ENCODE measurements at regions not wholly inside any gene's neighbourhood (a gene's known extent, or its start where the extent isn't known, plus 50 kb on each side); places are given as distances from the start of the nearest gene placed in this dataset.

DNA sequence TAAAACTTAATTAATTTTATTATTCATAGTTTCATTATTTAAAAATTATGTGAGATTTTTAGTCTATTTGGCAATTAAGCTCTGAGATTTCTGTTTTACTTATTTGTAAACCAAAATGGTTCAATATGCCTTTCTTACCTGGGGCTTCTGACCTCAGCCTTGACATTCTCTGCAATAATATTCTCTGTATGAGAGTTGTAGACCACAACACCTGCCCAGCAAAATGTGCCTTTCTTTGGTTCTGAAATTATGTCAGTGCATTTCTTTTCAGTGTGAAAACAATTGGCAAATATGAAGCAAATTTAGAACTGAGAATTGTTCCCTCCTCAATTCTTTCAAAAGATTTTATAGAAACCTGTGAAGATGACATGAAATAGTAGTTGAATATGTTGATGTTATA is 426.4 kb upstream of the FZD8 start:
- no peak overlapping the region for H3K4me3 Mint-ChIP-seq
- no peak for ATAC-seq (replicated peaks)

GRCh38 chr10:36067748-36068147 is 425.7 kb upstream of the FZD8 start:
- Mint-ChIP-seq H3K36me3 (ENCODE audit: low read depth) (no peaks in the 10 kb centered on the region), H3K27me3 (no peaks in the 10 kb centered on the region), H3K4me3 (no peak overlapping the region), H3K9me3 (peaks cover 10% of the 10 kb centered on the region), H3K4me1 (no peaks in the 10 kb centered on the region), H3K27ac (no peak overlapping the region)
- no peak for ATAC-seq (replicated peaks)

More for the DNA sequence above, 426.4 kb upstream of the FZD8 start:
- Mint-ChIP-seq H3K27ac (no peak overlapping the region), H3K4me1 (no peaks in the 10 kb centered on the region), H3K27me3 (no peaks in the 10 kb centered on the region), H3K36me3 (ENCODE audit: low read depth) (no peaks in the 10 kb centered on the region), H3K9me3 (peaks cover 10% of the 10 kb centered on the region)

GRCh38 chr10:36066850-36067249 is 424.8 kb upstream of the FZD8 start:
- Mint-ChIP-seq H3K27me3 (no peaks in the 10 kb centered on the region), H3K9me3 (peaks cover 10% of the 10 kb centered on the region), H3K27ac (no peak overlapping the region), H3K36me3 (ENCODE audit: low read depth) (no peaks in the 10 kb centered on the region), H3K4me3 (no peak overlapping the region), H3K4me1 (no peaks in the 10 kb centered on the region)
- no peak for ATAC-seq (replicated peaks)

DNA sequence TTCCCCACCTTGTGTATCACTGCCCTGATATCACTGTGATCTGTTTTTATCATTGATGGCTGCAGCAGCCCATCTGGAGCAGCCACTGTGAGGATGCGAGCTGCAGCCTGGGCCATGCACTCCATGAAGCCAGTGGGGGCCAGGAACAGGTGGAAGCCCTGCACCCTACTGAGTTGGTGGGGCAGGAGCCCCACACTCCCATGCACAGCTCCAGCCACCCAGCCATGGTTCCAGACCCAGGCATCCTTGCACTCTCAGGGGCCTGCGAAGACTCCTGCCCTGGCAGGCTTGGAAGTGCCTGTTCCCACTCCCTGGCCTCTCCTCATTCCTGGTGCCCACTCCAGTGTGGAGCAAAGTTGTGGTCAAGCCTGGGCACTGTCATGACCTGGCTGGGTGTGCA is 424.0 kb upstream of the FZD8 start:
- Mint-ChIP-seq H3K27ac (no peak overlapping the region), H3K4me1 (no peaks in the 10 kb centered on the region), H3K4me3 (no peak overlapping the region), H3K27me3 (no peaks in the 10 kb centered on the region), H3K36me3 (ENCODE audit: low read depth) (no peaks in the 10 kb centered on the region), H3K9me3 (peaks cover 10% of the 10 kb centered on the region)
- no peak for ATAC-seq (replicated peaks)

DNA sequence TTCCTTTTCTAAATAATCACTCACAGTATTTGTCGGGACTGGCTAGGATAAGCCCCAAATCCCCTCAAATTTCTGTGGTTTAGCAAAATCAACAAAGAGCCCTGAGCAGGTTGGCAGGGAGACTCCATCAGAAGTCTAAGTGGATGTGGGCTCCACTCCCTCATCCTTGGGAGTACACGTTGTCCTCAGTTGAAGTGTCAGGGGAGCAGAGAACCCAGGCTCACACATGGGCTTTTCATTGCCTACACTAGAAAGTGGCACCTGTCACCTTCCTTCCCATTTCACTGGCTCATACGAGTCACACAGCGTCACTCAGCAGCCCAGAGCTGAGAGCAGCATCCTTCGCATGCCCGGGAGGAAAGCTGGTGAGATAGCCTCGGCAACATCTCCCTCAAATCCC is 421.3 kb upstream of the FZD8 start:
- H3K27me3 Mint-ChIP-seq: no peaks in the 10 kb centered on the region
- H3K4me3 Mint-ChIP-seq: no peak overlapping the region
- H3K36me3 Mint-ChIP-seq (ENCODE audit: low read depth): no peaks in the 10 kb centered on the region
- peaks cover 18% of the 10 kb centered on the region for H3K9me3 Mint-ChIP-seq
- no peaks in the 10 kb centered on the region for H3K4me1 Mint-ChIP-seq
- ATAC-seq (replicated peaks): no peak
- H3K27ac Mint-ChIP-seq: no peak overlapping the region

GRCh38 chr10:36057731-36058130 is 415.6 kb upstream of the FZD8 start:
- H3K4me3 Mint-ChIP-seq: no peak overlapping the region
- no peaks in the 10 kb centered on the region for H3K4me1 Mint-ChIP-seq
- no peak for ATAC-seq (replicated peaks)
- peaks cover 8% of the 10 kb centered on the region for H3K9me3 Mint-ChIP-seq
- no peak overlapping the region for H3K27ac Mint-ChIP-seq
- no peaks in the 10 kb centered on the region for H3K27me3 Mint-ChIP-seq
- no peaks in the 10 kb centered on the region for H3K36me3 Mint-ChIP-seq (ENCODE audit: low read depth)

GRCh38 chr10:36057180-36057579 is 415.1 kb upstream of the FZD8 start:
- Mint-ChIP-seq H3K4me3 (no peak overlapping the region), H3K9me3 (peaks cover 8% of the 10 kb centered on the region)
- no peak for ATAC-seq (replicated peaks)

GRCh38 chr10:36053775-36054174 is 411.7 kb upstream of the FZD8 start:
- Mint-ChIP-seq H3K9me3 (no peaks in the 10 kb centered on the region), H3K36me3 (ENCODE audit: low read depth) (no peaks in the 10 kb centered on the region), H3K27me3 (no peaks in the 10 kb centered on the region), H3K4me3 (no peak overlapping the region), H3K27ac (no peak overlapping the region), H3K4me1 (no peaks in the 10 kb centered on the region)
- ATAC-seq (replicated peaks): no peak

More at GRCh38 chr10:36057180-36057579, 415.1 kb upstream of the FZD8 start:
- no peak overlapping the region for H3K27ac Mint-ChIP-seq
- no peaks in the 10 kb centered on the region for H3K27me3 Mint-ChIP-seq
- no peaks in the 10 kb centered on the region for H3K36me3 Mint-ChIP-seq (ENCODE audit: low read depth)
- H3K4me1 Mint-ChIP-seq: no peaks in the 10 kb centered on the region

- no peak overlapping the region for H3K27ac Mint-ChIP-seq
- no peaks in the 10 kb centered on the region for H3K36me3 Mint-ChIP-seq (ENCODE audit: low read depth)
- H3K4me3 Mint-ChIP-seq: no peak overlapping the region
- no peaks in the 10 kb centered on the region for H3K9me3 Mint-ChIP-seq
- H3K4me1 Mint-ChIP-seq: no peaks in the 10 kb centered on the region
- ATAC-seq (replicated peaks): no peak
- no peaks in the 10 kb centered on the region for H3K27me3 Mint-ChIP-seq
These were observed 411.2 kb upstream of the FZD8 start for GRCh38 chr10:36053271-36053670.

GRCh38 chr10:36051500-36051991 is 409.4 kb upstream of the FZD8 start:
- no peaks in the 10 kb centered on the region for H3K9me3 Mint-ChIP-seq
- no peaks in the 10 kb centered on the region for H3K4me1 Mint-ChIP-seq
- no peak for ATAC-seq (replicated peaks)
- no peaks in the 10 kb centered on the region for H3K36me3 Mint-ChIP-seq (ENCODE audit: low read depth)
- no peak overlapping the region for H3K4me3 Mint-ChIP-seq
- no peaks in the 10 kb centered on the region for H3K27me3 Mint-ChIP-seq
- no peak overlapping the region for H3K27ac Mint-ChIP-seq

- Mint-ChIP-seq H3K27me3 (no peaks in the 10 kb centered on the region), H3K9me3 (no peaks in the 10 kb centered on the region), H3K36me3 (ENCODE audit: low read depth) (no peaks in the 10 kb centered on the region), H3K4me1 (no peaks in the 10 kb centered on the region), H3K27ac (no peak overlapping the region), H3K4me3 (no peak overlapping the region)
- ATAC-seq (replicated peaks): no peak
These were observed 408.8 kb upstream of the FZD8 start for GRCh38 chr10:36050763-36051499.

GRCh38 chr10:36048780-36049179 is 406.7 kb upstream of the FZD8 start:
- H3K4me1 Mint-ChIP-seq: no peaks in the 10 kb centered on the region
- no peak overlapping the region for H3K4me3 Mint-ChIP-seq
- H3K27me3 Mint-ChIP-seq: no peaks in the 10 kb centered on the region
- no peak overlapping the region for H3K27ac Mint-ChIP-seq
- no peaks in the 10 kb centered on the region for H3K36me3 Mint-ChIP-seq (ENCODE audit: low read depth)
- ATAC-seq (replicated peaks): no peak
- no peaks in the 10 kb centered on the region for H3K9me3 Mint-ChIP-seq

- ATAC-seq (replicated peaks): no peak
- no peaks in the 10 kb centered on the region for H3K9me3 Mint-ChIP-seq
- H3K36me3 Mint-ChIP-seq (ENCODE audit: low read depth): no peaks in the 10 kb centered on the region
- no peaks in the 10 kb centered on the region for H3K4me1 Mint-ChIP-seq
- H3K27me3 Mint-ChIP-seq: no peaks in the 10 kb centered on the region
- H3K4me3 Mint-ChIP-seq: no peak overlapping the region
- no peak overlapping the region for H3K27ac Mint-ChIP-seq
These were observed 406.1 kb upstream of the FZD8 start for GRCh38 chr10:36048236-36048635.

DNA sequence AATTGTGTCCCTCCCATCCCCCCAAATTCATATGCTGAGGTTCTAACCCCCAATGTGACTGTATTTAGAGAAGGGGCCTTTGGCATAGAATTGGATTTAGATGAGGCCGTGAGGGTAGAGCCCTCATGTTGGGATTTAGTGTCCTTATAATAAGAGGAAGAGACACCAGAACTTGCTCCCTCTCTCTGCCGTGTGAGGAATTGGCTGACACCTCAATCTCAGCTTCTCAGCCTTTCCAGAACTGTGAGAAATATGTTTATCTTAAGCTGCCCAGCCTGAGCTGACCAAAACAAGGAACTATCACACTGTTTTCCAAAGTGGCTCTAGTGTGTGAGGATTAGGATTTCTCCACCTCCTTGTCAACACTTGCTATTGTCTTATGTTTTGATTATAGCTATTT is 400.0 kb upstream of the FZD8 start:
- Mint-ChIP-seq H3K27me3 (no peaks in the 10 kb centered on the region), H3K4me1 (no peaks in the 10 kb centered on the region), H3K36me3 (ENCODE audit: low read depth) (no peaks in the 10 kb centered on the region), H3K9me3 (no peaks in the 10 kb centered on the region), H3K4me3 (no peak overlapping the region), H3K27ac (no peak overlapping the region)
- ATAC-seq (replicated peaks): no peak

GRCh38 chr10:36038316-36038955 is 396.3 kb upstream of the FZD8 start:
- Mint-ChIP-seq H3K27me3 (peaks cover 4% of the 10 kb centered on the region), H3K4me1 (no peaks in the 10 kb centered on the region), H3K9me3 (peaks cover 4% of the 10 kb centered on the region), H3K4me3 (no peak overlapping the region), H3K36me3 (ENCODE audit: low read depth) (no peaks in the 10 kb centered on the region), H3K27ac (no peak overlapping the region)
- no peak for ATAC-seq (replicated peaks)
